GM19463 (cell line): ENCODE measurements at regions not wholly inside any gene's neighbourhood (a gene's known extent, or its start where the extent isn't known, plus 50 kb on each side); places are given as distances from the start of the nearest gene placed in this dataset.
"Not testable (repeated sequence)": the region's sequence is repeated elsewhere in the genome, so short reads cannot be mapped to it uniquely, and the experiment has no call there.

Experiments
- ATAC-seq: cut with Tn5 transposase; IDR thresholded peaks from one replicate; pipeline ENCODE4 v1.9.1; 2021; ENCODE audit warnings: mild to moderate bottlenecking, moderate library complexity; ENCODE audit not compliant: unreplicated experiment

DNA sequence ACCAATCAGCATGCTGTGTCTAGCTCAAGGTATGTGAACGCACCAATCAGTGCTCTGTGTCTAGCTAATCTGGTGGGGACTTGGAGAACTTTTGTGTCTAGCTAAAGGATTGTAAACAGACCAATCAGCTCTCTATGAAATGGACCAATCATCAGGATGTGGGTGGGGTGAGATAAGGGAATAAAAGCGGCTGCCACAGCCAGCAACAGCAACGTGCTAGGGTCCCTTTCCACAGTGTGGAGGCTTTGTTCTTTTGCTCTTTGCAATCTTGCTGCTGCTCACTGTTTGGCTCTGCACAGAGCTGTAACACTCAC is 1353.9 kb upstream of the CDH18 start:
- not testable (repeated sequence) for ATAC-seq

DNA sequence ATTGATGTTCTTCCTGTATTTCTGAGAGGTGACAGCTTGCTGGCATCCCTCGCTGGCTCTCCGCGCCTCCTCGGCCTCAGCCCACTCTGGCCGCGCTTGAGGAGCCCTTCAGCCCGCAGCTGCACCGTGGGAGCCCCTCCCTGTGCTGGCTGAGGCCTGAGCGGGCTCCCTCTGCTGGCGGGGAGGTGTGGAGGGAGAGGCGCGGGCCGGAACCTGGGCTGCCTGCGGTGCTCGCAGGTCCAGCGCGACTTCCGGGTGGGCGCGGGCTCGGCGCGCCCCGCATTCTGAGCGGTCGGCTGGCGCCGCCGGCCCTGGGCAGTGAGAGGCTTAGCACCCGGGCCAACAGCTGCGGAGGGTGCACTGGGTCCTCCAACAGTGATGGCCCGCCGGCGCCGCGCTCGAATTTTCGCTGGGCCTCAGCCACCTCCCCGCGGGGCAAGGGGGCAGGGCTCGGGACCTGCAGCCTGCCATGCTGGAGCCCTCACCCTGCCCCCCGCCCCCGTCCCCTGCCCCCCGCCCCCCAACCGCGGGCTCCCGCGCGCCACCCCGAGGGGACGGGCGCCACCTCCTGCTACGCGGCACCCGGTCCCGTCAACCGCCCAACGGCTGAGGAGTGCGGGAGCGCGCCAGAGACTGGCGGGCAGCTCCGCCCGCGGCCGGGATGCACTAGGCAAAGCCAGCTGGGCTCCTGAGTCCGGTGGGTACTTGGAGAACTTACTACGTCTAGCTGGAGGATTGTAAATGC is 1353.4 kb upstream of the CDH18 start:
- ATAC-seq = not testable (repeated sequence)

DNA sequence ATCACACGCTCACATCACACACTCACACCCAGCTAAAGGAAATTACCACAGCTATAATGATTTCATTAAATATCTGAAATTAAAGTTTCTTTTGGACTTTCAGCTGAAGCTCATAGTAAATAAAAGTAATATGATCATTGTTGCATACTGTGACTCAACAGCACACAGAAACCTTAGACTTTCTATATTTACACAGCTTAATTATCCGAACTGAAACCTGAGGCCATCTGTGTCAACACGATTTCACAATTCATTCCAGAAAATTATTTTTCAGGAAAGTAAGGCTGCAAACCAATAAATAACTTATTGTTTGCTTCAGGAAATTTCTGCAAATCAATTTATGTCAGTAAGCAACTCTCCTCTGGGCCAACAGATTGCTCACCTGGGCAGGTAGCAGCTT is 1352.2 kb upstream of the CDH18 start:
- not testable (repeated sequence) for ATAC-seq

DNA sequence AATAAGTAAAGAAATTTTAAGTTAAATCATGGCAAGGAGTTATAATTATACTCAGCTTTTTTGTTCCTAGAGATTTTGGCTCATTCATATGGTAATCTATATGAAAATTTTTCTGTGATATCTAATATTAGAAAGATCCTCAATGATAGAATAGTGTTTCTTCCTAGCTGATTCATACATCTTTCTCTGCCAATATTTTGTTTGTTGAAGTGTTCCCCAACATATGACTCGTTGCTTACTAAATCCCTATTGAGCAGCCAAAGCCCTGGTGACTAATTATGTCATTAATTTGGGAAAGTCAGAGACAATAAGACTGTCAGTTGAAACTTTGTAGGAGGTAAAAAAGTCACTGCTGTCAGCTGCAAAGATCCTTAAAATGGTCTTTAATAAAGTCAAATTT is 1348.5 kb upstream of the CDH18 start:
- not testable (repeated sequence) for ATAC-seq

DNA sequence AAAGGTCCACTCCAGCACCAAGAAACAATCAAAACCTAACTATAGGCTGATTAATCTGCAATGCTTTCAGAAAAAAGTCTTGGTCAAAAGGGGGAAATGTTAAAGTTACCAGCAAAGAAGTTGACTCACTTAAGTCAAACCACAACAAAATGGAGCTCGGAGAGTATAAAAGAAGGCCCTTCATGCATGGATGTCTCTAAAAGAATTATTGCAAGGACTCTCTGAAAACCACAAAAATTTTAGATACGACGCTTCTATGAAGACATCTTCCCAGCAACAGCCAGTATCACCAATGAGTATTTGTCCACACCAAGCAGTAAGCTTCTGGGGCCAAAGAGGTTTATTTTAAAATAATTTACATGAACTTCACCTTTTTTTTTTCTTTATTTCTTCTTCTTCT is 1327.4 kb upstream of the CDH18 start:
- not testable (repeated sequence) for ATAC-seq

DNA sequence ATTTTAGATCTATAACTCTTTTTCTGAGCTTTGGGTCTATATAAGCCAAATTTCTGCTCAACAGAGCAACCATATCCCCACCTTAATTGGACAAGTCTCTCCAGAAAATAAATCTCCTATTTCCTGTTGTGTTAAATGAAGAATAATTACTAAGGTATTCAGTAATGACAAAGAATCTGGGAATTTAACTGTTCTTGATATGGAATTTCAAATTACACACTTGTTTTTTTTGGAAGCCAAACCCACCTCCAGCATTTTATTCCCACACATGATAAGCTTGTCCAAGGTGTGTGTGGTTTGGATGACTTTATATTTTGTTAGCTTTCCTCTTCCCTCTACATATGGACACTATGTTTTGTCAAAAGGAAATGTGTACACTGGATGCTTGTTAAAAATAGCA is 1313.2 kb upstream of the CDH18 start:
- ATAC-seq = not testable (repeated sequence)

DNA sequence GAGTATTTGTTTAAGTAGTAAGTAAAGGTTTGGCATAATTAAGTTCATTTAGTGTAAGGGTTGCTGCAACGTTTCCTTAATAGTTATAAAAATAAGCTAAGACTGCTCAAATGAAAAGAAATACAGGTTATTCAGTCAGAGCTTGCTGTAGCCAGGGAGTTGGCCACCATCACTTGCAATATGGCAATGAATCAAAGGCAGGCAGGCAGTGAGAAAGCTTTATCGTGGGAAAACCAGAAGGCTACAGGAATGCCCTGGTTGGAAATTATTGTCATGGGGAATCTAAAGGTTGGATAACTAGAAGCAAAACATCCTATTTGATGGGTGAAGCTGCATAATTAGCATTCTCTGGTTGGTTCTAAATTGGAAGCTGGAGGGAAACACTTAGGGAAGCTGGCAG is 1286.4 kb upstream of the CDH18 start:
- not testable (repeated sequence) for ATAC-seq

DNA sequence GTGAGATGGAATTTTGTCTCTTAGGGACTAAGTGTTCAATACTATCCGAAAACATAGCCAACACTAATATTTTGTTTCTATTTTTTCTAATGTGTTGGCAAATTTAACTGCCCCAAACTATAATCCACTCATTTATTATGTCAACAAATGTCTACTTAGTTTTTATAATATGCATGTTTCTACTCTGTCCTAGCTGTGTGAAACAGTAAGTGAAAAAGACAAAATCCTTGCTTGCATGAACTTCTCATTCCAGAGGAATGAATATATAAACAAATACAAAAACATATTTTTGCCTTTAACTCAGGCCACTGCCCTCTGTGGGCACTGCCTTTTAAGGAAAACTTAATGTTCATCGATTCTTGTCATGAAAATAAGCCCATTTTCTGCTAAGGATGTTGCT is 1275.4 kb upstream of the CDH18 start:
- no peak for ATAC-seq

DNA sequence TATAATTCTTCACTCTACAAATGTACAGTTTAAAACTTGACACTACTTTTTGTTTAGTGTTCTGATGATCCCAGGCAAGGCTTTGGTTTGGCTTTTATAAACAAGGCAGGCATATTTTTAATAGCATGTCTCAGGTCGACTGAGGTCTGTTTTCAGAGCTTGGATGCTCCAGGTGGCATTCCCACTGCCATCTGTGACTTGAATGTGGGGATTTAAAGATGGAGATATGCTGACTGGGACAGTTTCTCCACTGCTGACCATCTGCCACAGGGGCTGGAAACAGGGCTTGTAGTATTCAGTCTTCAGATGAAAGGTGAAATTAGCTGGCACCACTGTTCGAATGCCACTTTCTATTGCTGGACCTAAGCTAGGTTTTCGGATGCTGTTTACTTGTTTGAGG is 1266.2 kb upstream of the CDH18 start:
- ATAC-seq = no peak

DNA sequence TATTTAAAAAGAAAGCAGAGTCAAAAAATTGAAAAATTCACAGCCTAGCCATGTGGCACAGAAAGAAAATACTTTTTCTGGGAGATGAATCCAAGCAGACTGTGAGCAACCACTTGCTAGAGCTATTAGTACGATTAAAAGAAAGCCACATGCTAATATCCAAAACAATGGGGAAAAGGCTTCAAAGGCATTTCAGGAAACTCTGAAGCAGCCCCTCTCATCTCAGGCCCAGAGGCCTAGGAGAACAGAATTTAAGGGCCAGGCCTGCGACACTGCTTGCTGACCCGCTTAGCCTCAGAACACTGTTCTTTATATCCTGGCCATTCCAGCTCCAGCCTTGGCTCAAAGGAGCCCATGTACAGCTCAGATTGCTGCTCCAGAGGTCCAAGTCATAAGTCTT is 1257.0 kb upstream of the CDH18 start:
- ATAC-seq = no peak

DNA sequence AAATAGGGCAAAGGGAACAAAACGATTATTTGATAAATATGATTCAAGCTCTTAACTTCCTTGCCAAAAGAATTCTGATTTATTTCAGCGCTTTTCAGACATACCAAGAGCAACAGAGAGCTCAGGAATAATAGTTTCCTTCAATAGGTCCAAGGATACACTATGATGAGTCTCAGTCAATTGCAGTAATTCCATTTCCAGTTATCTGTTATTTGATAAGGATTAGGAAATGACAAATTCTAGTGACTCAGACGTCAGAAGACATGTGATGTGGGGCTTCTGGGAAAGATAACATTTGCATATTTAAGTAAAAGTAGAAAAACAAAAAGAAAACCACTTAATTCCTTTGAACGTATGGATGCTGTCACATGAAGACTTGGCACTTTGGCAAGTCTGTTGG is 1250.8 kb upstream of the CDH18 start:
- no peak for ATAC-seq

DNA sequence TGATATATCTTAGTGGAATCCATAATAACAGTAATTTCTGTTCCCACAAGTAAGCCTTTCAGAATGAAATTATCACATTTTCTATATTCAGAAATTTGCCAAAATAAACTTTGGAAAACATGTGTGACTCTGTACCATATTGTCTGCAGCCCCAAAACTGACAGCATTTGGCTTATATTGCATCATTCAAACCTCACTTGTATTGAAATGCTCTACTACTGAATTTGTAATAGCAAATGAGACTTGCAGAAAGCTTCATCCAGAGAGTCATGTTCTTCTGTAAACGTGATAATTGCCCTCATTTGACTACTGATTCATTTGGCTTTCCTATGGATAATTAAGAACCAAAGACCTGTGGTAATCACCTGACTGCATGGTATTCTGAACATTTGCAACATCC is 1249.5 kb upstream of the CDH18 start:
- ATAC-seq = no peak

DNA sequence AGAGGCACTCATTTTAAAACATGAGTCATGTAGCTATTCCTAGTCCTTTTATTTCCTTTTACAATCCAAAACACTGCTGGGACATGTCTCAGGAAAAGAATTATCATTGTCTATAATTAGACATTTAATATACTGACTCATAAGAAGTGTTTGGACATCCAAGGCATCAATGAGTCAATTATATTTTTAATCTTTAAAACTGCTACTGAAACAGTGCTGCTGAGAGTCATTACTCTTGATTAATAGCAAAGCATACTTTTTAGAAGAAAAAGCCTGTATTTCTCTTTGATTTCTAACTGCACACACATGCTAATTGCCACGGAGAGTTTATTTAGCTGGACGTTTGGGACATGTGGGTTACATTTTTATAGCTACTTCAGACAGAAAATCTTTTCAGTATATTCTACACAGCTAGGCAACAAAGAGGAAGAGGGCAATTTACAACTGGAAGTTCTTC is 1249.0 kb upstream of the CDH18 start:
- ATAC-seq = no peak

DNA sequence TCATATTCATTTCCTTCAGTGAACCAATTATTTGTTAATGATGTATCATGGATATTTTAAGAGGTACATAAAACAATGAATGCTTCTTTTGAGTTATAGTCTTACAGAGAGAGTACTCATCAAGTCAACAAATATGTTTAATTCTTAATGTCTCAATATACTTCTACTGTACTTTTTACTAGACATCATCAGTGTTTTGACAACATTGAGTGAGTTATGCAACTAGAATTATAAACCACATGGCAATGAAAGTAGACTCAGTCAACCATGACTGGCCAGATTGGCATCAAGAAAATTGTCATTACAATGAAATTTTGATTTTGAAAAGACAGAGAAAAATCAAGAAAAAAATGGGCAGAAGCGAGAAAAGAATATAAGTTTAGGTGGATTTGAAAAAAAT is 1248.1 kb upstream of the CDH18 start:
- no peak for ATAC-seq

DNA sequence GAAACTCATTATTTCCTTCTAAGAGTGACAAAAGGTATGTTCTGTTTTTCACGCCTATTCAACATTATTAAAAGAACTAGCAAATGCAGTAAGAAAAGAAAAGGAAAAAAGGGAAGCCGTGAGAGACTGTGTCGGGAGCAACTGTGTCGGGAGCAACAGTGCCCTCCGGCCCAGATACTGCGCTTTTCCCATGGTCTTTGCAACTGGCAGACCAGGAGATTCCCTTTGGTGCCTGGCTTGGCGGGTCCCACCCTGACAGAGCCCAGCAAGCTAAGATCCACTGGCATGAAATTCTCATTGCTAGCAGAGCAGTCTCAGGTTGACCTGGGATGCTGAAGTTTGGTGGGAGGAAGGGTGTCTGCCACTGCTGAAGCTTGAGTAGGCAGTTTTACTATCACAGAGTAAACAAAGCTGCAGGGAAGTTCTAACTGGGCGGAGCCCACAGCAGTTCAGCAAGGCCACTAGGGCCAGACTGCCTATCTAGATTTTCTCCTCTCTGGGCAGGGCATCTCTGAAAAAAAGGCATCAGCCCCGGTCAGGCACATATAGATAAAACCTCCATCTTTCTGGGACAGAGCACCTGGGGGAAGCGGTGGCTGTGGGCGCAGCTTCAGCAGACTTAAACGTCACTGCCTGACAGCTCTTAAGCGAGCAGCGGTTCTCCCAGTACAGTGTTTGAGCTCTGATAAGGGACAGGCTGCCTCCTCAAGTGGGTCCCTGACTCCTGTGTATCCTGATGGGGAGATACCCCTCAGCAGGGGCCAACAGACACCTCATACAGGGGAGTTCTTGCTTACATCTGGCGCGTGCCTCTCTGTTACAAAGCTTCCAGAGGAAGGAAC is 1237.4 kb upstream of the CDH18 start:
- ATAC-seq = no peak

DNA sequence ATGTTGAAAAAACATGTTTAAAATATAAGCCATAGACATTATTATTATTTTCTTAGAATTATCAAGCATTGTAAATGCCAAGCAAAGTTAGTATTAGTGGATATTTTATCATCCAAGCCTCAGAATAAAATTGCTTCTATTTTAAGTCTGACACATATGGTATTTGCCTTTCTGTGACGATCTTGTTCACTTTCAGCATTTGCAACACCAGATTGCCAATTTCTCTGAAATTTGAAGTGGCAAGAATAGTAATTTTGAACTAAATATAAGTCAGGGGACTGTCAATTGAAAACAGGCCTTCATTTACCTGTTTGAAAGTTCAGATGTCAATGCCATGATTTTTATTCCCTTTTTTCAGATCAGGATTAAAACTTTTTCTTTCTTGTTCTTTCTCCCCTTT is 1233.6 kb upstream of the CDH18 start:
- ATAC-seq = no peak

DNA sequence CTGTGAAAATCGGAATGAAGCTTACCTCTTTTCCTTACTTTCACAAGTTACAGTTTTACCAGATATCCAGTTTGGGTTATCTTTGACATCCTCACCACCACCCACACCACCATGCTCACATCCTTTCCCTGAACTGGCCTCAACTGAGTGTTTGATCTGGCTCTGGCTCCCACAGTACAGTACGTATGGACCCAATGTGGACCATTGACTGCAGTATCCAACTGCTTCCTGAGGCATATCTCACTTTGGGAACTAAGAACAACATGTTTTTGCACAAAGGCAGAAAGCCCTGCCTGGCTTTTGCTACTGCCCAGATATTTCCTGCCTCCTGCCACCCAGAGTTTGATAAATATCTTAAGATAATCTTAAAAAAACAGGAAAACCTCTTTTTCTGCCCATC is 1232.0 kb upstream of the CDH18 start:
- ATAC-seq = no peak

DNA sequence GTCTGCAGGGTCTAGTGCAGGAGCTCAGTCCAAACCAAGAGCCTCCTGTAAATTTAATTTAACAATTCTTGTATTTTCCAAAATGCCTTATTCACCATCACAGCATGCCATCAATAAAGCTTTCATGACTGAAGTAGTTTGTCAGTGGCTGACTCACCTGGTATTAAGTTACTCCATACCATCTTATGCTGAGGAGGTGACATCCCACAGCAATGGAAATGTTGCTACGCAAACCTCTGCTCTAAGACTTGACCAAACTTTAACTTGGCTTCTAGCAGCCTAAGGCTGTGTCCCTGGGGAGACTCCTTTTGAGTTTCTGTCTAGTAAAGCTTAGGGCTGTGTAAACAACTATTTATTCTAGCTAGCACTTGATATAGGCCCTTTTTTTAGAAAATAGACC is 1231.3 kb upstream of the CDH18 start:
- ATAC-seq = no peak

DNA sequence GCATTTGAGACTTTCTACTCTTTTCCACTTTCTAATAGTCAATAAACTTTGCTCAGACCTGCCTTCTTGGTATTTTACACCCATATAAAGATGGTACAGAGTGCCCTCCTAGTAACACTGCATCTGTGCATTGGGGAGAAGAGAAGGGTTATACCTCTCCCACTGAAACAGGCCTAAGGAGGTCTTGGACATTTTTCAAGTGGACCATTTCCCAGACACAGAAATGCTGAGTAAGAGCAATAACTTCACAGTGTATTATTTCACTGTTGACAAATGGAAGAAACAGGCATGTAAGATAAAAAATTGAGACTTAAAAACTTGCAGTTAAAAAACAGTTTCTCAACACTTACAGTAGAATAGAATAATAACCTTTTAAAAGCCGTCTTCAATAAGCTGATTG is 1224.0 kb upstream of the CDH18 start:
- no peak for ATAC-seq

DNA sequence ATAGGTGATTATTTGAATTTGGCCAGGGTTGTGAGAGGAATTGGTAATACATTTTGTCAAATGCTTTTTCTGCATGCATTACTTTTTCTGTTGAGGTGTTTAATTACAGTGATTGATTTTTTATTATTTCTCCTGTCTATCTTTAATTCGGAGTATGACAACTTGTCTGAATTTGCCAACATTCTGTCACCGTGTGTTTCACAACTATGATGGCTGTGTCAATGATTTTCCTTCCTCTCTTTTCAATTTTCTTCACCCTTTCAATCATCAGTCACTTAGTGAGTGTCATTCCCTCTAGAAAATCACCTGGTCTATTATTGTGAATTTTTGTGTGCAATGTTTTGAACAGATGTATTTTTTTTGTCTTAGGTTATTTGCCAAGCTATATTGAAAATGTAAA is 1221.4 kb upstream of the CDH18 start:
- ATAC-seq = no peak

DNA sequence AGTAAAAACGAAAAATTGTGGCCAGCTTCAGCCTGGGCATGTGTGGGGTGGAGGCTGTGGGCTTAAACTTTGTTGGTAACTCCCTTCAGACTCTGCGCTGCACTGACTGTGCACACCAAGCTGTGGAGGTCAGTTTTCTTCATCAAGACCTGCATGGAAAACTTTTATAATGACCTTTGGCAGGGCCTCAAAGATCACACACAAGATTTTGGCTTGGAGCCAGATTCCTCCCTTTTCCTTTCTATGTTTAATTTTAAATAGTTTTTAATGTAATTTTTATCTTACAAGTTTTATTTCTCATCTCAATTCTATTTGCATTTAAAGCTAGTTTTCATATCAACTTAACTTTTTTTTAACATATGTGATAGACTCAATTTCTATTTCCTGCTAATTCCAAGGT is 1211.1 kb upstream of the CDH18 start:
- no peak for ATAC-seq

DNA sequence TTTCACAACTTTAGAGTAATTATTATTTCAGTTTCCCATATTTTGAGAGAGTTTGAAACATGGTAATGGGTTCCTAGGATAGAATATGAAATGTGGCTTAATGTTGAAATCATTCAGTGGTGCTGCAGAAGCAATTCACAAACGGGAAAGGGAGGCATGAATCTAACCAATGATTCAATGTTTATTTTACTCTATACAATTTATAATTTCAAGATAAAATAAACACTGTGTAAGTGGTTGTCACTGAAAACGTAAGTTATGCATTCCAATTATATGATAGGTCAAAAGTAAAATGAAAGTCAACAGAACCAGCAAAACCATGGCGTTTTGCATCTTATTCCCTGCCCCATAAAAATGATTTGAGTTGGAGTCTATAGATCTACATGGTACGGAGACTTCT is 1207.1 kb upstream of the CDH18 start:
- ATAC-seq = no peak
